Kidney glomerular epithelial cell (primary cell): ENCODE measurements at regions not wholly inside any gene's neighbourhood (a gene's known extent, or its start where the extent isn't known, plus 50 kb on each side); places are given as distances from the start of the nearest gene placed in this dataset.
A peak's percentile ranks its signal among the peaks of the same experiment; 100 is the strongest.
"Not testable (repeated sequence)": the region's sequence is repeated elsewhere in the genome, so short reads cannot be mapped to it uniquely, and the experiment has no call there.

Experiments used
- DNase-seq: peaks from one replicate; lab custom pipeline; 2025; lab: John Stamatoyannopoulos, UW

DNA sequence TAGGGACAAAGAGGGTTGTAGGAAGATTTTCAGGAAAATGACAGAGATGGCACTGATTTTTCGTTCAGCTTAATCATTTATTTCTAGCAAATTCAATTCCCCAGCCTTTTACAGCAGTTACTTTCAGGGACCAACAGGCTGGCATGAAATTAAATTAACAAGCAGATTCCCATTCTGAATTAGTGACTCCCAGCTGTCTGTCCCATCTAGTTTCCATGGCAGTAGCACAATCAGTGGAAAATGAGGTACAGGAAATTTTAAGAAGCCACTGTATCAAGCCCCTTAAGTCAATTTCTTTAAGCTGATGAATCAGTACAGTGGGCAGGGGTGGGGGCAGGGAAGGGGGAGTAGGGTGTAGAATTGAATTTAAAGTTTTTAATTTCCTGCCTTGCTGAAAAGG lies 121.1 kb upstream of the TEX13C start:
- DNase-seq: no peak

DNA sequence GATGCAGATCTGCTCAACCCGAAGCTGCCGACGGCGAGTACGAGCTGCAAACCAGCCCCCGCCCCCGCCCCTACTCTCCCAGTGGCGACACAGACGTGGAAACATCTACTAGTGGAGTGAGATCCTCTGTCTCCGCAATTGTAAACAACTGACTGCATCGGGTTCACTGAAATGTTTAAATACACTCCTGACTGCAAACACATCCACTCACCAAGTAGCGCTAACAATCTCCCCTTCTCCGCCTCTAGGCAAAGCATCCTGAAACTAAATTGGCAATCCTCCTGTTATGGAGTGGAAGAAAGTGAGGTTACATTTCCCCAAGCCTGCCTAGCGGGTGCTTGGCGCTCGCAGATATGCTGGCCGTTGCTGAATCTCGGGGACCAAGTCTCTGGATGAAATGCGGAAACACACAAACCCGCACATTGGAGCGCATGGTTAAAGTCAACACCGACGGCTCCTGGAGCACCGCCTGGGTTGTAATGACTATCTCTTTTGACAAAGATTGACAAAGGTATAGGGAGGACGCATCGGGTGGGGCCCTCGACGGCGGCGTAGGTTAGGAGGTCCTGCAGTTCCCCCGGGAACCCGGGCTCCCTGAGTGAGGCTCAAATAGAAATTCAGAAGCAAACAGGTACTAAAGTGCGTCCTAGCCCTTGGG lies 117.0 kb upstream of the TEX13C start:
- DNase-seq: no peak

DNA sequence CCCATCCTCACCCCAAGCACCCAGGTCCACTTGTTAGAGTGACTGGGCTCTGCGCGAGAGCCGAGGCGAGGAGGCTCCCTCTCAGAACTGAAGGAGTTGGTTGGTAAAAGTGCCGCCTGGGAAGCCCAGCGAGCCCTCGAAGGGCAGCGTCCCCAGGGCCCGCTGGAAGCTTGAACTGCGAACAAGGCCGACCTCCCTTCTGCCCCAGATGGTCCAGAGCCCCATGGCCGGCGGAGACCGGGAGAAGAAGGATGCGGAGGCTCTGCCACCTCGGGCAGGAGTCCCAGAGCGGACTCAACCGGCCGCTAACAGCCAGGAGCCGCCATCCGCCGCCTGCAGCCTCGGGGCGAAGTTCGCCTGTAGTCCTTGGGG lies 116.3 kb upstream of the TEX13C start:
- DNase-seq: no peak

DNA sequence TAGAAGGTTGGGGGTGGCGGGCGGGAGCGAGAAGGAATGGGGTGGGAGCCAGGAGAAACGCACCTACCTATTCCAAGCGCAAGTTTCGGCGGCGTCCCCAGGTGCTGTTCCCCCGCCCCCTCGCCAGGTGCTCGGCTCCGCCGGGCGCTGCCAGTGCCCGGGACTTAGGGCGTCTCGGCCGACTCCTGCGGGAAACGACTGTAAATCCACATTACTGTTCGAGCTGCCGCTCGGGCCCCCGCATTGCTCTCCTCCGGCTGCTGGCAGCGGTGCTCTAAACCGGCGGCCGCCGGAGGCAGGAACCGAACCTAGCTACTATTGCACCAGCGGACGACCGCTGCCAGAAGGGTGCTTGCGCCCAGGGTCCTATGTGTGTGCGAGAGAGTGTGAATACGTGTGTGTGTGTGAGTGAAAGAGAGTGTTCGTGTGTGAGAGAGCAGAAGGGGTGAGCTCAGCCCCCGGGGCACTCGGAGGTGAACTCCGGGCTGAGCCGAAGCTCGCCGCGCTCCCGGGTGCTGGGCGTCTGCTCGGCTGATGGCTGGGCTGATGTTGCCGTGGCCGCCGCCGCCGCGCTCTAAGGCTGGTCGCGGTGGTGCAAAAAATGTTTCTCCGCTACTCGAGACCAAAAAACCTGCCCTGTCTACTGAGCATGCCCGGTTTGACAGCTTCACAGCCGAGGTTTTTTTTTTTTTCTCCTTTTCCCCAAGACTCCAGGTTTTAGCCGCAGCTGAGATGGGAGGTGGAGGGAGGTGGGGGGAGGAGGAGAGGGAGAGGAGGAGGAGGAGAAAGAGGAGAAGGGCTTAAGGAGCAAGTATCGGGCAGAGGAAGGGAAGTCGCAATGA lies 115.7 kb upstream of the TEX13C start:
- DNase-seq: peak; percentile 5

DNA sequence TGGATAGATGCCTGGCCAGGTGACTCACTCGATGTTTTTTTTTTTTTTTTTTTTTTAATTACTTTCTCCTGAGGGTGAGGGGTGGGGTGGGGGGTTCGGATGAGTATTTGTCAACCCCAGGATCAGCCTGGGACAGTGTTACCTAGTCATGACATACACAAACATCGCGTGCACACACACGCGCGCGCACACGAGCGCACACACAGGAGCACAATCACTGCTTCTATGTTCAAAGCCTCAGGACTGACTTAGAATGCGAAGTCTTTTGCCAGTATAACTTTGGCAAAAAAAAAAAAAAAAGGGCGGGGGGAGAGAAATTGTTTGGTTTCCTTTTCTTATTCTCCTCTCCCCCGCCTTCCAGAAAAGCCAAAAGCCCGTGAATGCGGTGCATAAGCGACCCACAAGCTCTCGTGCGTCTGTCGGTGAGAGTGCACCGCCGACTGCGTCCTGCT lies 115.0 kb upstream of the TEX13C start:
- no peak for DNase-seq

DNA sequence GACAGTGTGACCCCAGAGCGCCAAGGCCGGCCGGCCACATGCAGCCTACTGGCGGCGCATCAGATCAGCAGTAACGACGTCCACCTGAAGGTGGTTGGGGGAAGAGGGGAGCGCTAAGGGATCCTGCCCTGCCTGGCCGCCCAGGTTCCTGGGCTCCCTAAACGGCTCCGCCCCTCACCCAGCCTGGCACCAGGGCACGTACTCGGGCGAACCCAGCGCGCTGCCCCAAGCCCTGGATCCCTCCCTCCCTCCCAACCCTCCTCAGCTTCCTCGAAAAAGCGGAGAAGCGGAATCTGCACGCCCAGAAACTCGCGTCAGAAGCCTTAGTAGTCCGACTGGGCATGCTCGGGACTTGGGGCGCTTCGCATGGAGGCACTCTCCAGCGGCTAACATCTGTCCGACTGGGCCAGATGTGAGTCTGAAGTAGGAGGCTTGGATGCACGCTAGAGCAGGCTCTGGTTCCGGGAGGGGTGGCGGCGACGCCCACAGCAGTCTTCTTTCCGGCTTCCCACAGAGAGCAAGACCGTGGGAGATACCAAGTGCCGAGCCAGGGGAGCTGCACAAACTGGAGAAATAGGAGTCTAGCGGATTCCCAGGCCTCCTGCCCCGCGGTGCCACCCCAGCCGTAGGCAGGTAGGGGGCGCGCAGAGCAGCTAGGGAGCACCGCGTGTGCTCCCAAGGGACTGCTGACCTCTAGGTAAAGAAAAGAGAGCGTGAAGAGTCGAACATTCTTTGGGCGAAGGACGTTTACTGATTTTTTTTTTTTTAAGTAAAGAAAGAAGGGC lies 114.3 kb upstream of the TEX13C start:
- DNase-seq: peak; percentile 50

DNA sequence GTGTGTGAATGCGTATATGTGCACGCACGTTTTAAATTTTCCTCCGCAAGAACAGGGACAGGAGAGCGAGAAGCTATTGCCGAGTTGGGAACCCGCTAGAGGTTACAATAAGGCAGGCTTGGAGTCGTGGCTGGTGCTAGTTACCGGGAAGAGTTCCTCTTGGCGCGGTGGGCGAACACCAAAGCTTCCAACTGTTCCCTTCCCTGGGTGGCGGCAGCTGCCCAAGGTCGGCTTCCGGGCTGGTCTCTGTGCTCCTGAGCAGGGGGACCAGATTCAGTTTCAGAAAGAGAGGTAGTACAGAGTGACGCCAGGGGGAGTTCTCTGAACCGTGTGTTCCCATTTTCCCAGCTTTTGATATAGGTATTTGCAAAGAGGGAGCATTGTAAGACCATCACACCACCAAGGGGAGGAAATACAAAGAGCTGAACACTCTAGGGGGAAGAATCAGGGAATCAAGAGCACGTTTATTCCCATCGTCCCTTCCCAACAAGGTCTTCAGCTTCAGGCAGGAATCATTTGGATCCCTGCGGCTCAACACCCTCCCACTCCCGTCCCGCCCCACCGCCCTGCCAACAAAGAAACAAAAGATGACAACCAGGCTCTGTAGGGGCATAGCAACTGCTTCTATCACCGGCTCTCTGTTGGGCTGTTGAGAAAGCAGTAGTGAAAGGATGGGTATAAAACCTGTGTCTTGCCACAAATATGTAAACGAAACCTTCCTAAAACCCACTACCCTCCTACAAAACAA lies 113.6 kb upstream of the TEX13C start:
- peak; percentile 2 for DNase-seq

DNA sequence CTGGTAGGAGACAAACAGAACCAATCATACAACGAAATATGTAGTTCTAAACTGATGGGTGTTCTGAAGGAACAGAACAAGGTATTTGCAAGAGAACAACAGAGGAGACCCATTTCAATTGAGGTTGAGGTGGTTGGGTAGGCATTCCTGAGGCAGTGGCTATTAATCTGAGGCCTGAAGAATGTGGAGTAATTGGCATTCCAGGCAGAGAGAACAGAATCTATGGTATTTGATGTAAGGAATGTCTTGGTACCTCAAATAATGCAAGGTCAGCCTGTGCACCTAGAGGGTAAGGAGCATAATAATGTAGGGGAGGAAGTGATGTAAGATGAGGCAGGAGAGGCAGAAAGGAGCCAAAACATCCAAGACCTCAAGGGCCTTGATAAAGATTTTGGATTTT lies 109.5 kb upstream of the TEX13C start:
- DNase-seq: no peak

DNA sequence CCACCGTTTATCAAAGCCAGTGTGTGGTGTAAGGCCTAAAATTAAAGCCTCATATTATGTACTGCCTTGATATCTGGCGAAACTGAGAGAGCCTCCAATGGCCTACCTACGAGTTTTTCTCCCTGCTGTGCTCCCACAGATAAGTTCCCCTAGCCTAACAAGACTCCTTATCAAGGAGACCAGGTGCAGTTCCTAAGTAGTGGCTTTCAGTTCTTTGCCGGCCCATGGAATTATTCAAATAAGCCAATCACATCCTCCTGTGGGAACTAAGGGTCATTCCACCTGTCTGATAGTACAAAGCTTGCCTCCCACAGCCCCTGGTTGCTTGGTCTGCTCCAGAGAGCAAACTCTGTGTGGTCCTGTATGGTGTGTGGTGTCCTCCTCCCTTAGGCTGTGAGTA lies 99.8 kb upstream of the TEX13C start:
- DNase-seq: no peak

DNA sequence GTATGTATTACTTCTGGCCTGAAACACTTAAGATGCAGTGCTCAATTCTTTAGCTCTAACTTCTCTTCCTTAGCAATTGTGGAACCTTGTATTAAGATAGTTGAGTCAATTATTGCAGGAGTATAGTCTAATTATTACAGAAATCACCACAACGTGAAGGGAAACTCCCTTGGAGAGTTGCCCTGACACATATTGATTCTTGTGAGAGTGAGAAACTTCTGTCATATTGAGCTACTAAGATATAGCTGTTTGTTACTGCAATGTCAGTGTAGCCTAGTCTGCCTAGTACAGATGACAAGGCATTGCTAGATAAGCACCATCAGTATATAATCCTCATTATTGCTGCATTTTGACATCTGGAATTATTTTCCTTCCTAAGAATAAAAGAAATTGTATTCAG lies 82.7 kb upstream of the TEX13C start:
- no peak for DNase-seq

DNA sequence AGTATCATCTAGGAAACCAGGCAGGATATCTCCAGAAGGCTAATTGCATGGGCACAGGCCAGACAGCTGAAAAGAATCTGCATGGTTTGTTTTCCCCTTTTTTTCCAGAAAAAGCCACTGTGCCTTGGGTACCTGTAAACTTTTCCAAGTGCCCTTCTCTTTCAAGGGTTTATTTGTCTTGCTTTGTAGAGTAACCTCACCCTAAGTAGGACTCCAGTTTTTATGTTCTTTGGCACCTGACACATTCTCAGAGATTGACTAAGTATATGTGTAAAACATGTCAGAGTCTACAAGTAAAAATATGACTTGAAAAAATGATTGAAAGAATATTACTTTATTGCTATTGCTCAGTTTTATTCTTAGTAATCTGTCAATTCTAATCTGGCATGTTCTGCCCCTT lies 70.7 kb upstream of the TEX13C start:
- no peak for DNase-seq

DNA sequence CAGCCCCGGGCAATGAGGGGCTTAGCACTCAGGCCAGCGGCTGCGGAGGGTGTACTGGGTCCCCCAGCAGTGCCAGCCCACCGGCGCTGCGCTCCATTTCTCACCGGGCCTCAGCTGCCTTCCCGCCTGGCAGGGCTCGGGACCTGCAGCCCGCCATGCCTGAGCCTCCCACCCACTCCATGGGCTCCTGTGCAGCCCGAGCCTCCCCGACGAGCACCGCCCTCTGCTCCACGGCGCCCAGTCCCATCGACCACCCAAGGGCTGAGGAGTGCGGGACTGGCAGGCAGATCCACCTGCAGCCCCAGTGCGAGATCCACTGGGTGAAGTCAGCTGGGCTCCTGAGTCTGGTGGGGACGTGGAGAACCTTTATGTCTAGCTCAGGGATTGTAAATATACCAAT lies 63.9 kb upstream of the TEX13C start:
- DNase-seq: not testable (repeated sequence)

DNA sequence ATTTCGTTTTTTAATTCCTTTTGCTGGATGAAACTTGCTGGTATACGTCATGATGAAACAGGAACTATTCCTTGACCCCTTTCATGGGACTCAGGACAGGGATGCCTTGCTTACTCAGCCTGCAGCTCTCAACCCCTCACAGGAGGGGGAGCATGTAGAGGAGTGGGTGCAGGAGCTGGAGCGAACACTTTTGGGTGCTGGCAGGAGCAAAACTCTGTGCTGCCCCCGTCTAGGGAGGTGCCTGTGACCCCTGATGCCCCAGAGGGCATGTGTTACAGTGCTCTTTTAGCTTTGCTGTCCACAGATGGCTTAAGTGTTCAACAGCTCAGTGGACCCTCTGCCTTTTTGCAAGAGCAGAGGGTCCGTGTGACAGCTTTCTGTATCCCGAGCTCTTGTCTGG lies 56.8 kb upstream of the TEX13C start:
- DNase-seq: no peak

DNA sequence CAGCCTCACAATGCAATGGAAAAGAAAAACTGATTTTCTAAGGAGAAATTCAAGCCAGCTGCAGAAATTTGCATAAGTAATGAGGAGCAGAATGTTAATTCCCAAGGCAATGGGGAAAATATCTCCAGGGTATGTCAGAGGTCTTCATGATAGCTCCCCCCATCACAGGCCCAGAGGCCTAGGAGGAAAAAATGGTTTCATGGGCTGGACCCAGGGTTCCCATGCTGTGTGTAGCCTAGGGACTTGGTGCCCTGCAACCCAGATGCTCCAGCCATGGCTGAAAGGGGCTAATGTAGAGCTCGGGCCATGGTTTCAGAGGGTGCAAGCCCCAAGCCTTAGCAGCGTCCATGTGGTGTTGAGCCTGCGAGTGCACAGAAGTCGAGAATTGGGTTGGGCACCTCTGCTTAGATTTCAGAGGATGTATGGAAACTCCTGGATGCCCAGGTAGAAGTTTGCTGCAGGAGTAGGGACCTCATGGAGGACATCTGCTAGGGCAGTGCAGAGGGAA lies 53.5 kb upstream of the TEX13C start:
- DNase-seq: no peak
